ENCODE measurements at regions not wholly inside any gene's neighbourhood (a gene's known extent, or its start where the extent isn't known, plus 50 kb on each side); places are given as distances from the start of the nearest gene placed in this dataset.

- TF ChIP-seq CTCF (conservative IDR thresholded peaks at IDR 0.05; ENCODE audit: low read depth, low read length) (no peak), EZH2 (IDR thresholded peaks at IDR 0.05; ENCODE audit: borderline replicate concordance, low read depth, low read length, poor library complexity, severe bottlenecking) (no peak)
Measured at GRCh38 chr4:53788621-53789020, 197.3 kb upstream of the LNX1 start.
